ENCODE measurements at regions not wholly inside any gene's neighbourhood (a gene's known extent, or its start where the extent isn't known, plus 50 kb on each side); places are given as distances from the start of the nearest gene placed in this dataset.

DNA sequence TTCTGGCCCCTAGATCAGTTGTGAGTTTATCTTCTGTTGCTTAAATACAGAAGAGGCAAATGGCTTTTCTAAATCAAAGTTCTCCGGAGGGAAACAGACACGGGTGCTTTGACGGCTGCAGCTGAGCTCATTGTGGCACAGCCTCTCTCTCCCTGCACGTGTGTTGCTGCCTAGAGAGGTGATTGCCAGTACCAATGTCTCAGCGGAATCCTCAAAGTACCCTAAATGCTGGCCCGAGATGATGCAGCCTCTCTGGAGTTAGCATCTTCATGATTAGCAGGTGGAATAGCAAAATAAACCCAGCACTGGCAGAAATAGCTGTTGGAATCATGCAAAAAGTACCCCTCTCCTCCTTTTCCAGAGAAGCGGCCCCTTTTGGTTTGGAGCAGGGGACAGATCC, 192.2 kb downstream of the PRDM2 start:
- in situ Hi-C loops (cut with MboI; ENCODE audit: low pct_unique_long_range_greater_than_20kb, low sequenced_read_pairs, unreplicated experiment) = no loop called here
- TF ChIP-seq CTCF (IDR thresholded peaks at IDR 0.05; ENCODE audit: extremely low read depth, insufficient read depth, missing control alignments) = no peak
- DNase-seq (ENCODE audit: low spot score) = no peak

GRCh38 chr1:13892671-13893325, 192.8 kb downstream of the PRDM2 start:
- in situ Hi-C loops (cut with MboI; ENCODE audit: low pct_unique_long_range_greater_than_20kb, low sequenced_read_pairs, unreplicated experiment) = no loop called here
- peak; percentile 28 for DNase-seq (ENCODE audit: low spot score)
- TF ChIP-seq CTCF (IDR thresholded peaks at IDR 0.05; ENCODE audit: extremely low read depth, insufficient read depth, missing control alignments) = no peak

DNA sequence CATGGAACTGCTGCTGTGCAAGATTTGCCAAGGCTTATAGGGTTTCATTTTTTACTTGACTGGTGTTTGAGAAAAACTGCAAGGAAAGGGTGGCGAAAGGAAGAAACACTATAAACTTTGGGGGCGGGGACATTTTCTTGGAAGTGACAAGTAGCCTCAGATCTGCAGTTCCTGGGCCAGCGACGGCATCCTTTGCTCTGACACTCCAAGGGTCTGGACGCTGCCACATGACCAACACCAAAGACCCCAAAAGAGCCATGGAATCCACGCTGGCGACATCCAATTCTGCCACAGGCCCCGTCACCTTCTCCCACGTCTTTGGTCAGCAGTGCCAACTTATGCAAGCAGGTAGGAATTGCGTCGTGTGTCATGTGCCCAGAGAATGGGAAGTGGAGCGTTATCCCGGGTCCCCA, 193.4 kb downstream of the PRDM2 start:
- no peak for TF ChIP-seq CTCF (IDR thresholded peaks at IDR 0.05; ENCODE audit: extremely low read depth, insufficient read depth, missing control alignments)
- in situ Hi-C loops (cut with MboI; ENCODE audit: low pct_unique_long_range_greater_than_20kb, low sequenced_read_pairs, unreplicated experiment) = no loop called here
- no peak for DNase-seq (ENCODE audit: low spot score)

- no peak for DNase-seq (ENCODE audit: low spot score)
- TF ChIP-seq CTCF (IDR thresholded peaks at IDR 0.05; ENCODE audit: extremely low read depth, insufficient read depth, missing control alignments) = no peak
- in situ Hi-C loops (cut with MboI; ENCODE audit: low pct_unique_long_range_greater_than_20kb, low sequenced_read_pairs, unreplicated experiment) = no loop called here
Measured at GRCh38 chr1:13896932-13897331, 196.9 kb downstream of the PRDM2 start.

DNA sequence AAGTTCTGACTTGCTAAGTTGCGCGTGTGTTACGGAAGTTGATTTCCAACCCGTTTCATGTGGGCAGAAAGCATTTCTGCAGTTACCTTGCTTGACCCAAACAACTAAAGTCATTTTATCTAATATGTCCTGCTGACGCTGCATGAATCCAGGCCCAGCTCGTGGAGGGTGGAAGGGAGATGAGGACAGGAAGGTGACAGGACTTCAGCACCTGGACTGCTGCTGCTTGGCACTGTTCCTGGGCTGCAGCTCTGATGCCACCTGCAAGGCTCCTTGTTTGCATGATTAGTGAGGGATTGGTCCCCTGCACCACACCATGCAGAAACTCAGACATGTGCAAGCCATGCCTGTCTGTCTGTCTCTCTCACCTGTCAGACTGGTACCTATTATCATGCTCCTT, 198.4 kb downstream of the PRDM2 start:
- TF ChIP-seq CTCF (IDR thresholded peaks at IDR 0.05; ENCODE audit: extremely low read depth, insufficient read depth, missing control alignments) = no peak
- DNase-seq (ENCODE audit: low spot score) = no peak
- in situ Hi-C loops (cut with MboI; ENCODE audit: low pct_unique_long_range_greater_than_20kb, low sequenced_read_pairs, unreplicated experiment) = no loop called here

GRCh38 chr1:13899856-13900255, 199.9 kb downstream of the PRDM2 start:
- no peak for TF ChIP-seq CTCF (IDR thresholded peaks at IDR 0.05; ENCODE audit: extremely low read depth, insufficient read depth, missing control alignments)
- DNase-seq (ENCODE audit: low spot score) = no peak
- in situ Hi-C loops (cut with MboI; ENCODE audit: low pct_unique_long_range_greater_than_20kb, low sequenced_read_pairs, unreplicated experiment) = no loop called here

Data from GM13977 (cell line).